CD4-positive, alpha-beta memory T cell (primary cell): ENCODE measurements at regions not wholly inside any gene's neighbourhood (a gene's known extent, or its start where the extent isn't known, plus 50 kb on each side); places are given as distances from the start of the nearest gene placed in this dataset.

Experiments
- CTCF ChIA-PET: fragments of 350-600 bp; sonication (Branson Sonifier 250); formaldehyde crosslinking; loops from one replicate; lab custom pipeline; 2021; ENCODE audit warnings: inconsistent platforms; ENCODE audit not compliant: partially characterized antibody; lab: Charles Lee
- POLR2A ChIA-PET: fragments of 350-600 bp; sonication (Branson Sonifier 250); formaldehyde crosslinking; loops from one replicate; lab custom pipeline; 2021; ENCODE audit not compliant: partially characterized antibody; lab: Charles Lee
- DNase-seq, 5 donors: peaks; one replicate each; pipeline versions ENCODE4 v3.0.0 to v3.0.0-alpha.2; 2020 to 2022; ENCODE audit warnings: mixed read lengths in 1 of 5
- H3K27ac ChIP-seq: one replicate; pipeline ENCODE4 v1.7.0; 2013; ENCODE audit warnings: low read depth, low read length
- H3K27me3 ChIP-seq: 2 replicates; pipeline ENCODE4 v1.7.0; 2013; ENCODE audit warnings: mild to moderate bottlenecking, low read length, moderate library complexity; ENCODE audit not compliant: insufficient read depth
- H3K36me3 ChIP-seq: 2 replicates; pipeline ENCODE4 v1.7.0; 2013; ENCODE audit warnings: mild to moderate bottlenecking, low read length, moderate library complexity; ENCODE audit not compliant: insufficient read depth
- H3K4me1 ChIP-seq: 2 replicates; pipeline ENCODE4 v1.7.0; 2013; ENCODE audit warnings: mild to moderate bottlenecking, low read length, moderate library complexity; ENCODE audit not compliant: insufficient read depth
- H3K4me3 ChIP-seq, 2 donors: one replicate each; pipeline ENCODE4 v1.7.0; 2013; ENCODE audit warnings: low read length in 2 of 2, mild to moderate bottlenecking in 1 of 2
- H3K9me3 ChIP-seq, 2 donors: one replicate each; pipeline ENCODE4 v1.7.0; 2013; ENCODE audit warnings: low read length in 2 of 2, control low read depth in 1 of 2; ENCODE audit not compliant: control insufficient read depth in 1 of 2
- H3K27ac Mint-ChIP-seq, 7 donors: one replicate each; pipeline ENCODE4 v1.8.0; 2020 to 2021; ENCODE audit warnings: mixed read lengths in 7 of 7, mild to moderate bottlenecking in 6 of 7, inconsistent platforms in 3 of 7, moderate library complexity in 3 of 7
- H3K27me3 Mint-ChIP-seq, 2 donors: one replicate each; pipeline ENCODE4 v1.8.0; 2020 to 2021; ENCODE audit warnings: mixed read lengths in 2 of 2
- H3K36me3 Mint-ChIP-seq, 2 donors: one replicate each; pipeline ENCODE4 v1.8.0; 2020 to 2021; ENCODE audit warnings: mixed read lengths in 2 of 2, inconsistent platforms in 1 of 2, mild to moderate bottlenecking in 1 of 2
- H3K4me1 Mint-ChIP-seq, 4 donors: one replicate each; pipeline ENCODE4 v1.8.0; 2020 to 2021; ENCODE audit warnings: mixed read lengths in 4 of 4, mild to moderate bottlenecking in 1 of 4
- H3K4me3 Mint-ChIP-seq, 8 donors: one replicate each; pipeline ENCODE4 v1.8.0; 2020 to 2021; ENCODE audit warnings: mixed read lengths in 8 of 8, mild to moderate bottlenecking in 7 of 8, moderate library complexity in 6 of 8, inconsistent platforms in 3 of 8
- H3K9me3 Mint-ChIP-seq, 8 donors: one replicate each; pipeline ENCODE4 v1.8.0; 2020 to 2021; ENCODE audit warnings: mixed read lengths in 8 of 8, mild to moderate bottlenecking in 5 of 8, inconsistent platforms in 3 of 8, moderate library complexity in 1 of 8
- intact Hi-C: fragments of 100-400 bp; cut with micrococcal nuclease; formaldehyde crosslinking; loops from one replicate; pipeline ENCODE4 v1.15.1; 2023

DNA sequence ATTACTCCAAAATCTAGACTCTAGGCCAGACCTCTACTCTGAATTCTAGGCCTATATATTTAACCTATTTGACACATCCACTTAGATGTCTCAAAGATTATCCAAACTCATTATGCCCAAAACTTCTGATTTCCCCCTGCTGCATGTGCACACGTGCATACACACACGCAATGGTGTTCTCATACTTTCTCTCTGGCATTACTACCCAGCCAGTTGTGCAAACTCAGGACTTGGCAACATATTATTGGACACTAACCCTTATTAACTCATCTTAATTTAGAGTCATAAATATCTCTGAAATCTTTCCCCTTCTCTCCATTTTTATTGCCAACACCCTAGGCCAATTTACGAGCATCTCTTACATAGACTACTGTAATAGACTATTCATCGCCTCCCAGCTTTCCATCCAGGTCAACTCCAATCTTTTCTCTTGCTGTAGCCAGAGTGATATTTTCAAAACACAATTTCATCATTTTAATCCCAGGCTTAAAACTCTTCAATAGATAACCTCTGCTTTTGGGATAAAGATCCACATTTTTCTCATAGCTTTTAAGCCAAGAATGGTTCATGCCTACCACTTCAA lies 141.2 kb upstream of the VLDLR start:
- intact Hi-C loops, result no loop called here
- CTCF ChIA-PET, result no interaction called here
- no peaks in the 10 kb centered on the region for H3K9me3 ChIP-seq
- peaks cover 2 to 10% of the 10 kb centered on the region in 2 donors for H3K27me3 Mint-ChIP-seq
- DNase-seq, result no peak
- H3K9me3 Mint-ChIP-seq, result no peaks in the 10 kb centered on the region
- H3K27ac ChIP-seq, result no peak overlapping the region
- H3K4me3 ChIP-seq, result no peak overlapping the region
- H3K27me3 ChIP-seq, result no peaks in the 10 kb centered on the region
- no peaks in the 10 kb centered on the region for H3K36me3 Mint-ChIP-seq
- no peaks in the 10 kb centered on the region for H3K36me3 ChIP-seq
- H3K27ac Mint-ChIP-seq, result no peak overlapping the region
- no peak overlapping the region for H3K4me3 Mint-ChIP-seq
- H3K4me1 ChIP-seq, result no peaks in the 10 kb centered on the region
- no peaks in the 10 kb centered on the region for H3K4me1 Mint-ChIP-seq
- POLR2A ChIA-PET, result no interaction called here

DNA sequence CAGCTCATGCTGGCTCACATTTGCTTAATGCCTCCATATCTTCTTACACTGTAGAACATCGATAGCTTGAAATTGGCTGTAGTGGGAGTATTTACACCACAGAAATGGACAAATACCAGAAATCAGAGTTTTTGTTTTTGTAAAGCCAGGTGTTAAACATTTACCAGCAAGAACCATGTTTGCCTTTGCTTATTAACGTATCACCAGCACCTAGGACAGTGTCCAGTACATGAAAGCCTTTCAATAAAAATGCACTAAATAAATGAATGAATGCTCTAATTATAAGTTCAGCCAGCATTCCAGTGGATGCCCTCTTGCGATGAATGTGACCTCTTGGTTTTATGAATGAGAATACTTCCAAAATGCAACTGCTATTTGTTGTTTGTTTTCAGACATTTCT lies 140.4 kb upstream of the VLDLR start:
- no peak overlapping the region for H3K27ac Mint-ChIP-seq
- POLR2A ChIA-PET, result no interaction called here
- no peaks in the 10 kb centered on the region for H3K4me1 ChIP-seq
- DNase-seq, result no peak
- H3K9me3 ChIP-seq, result no peaks in the 10 kb centered on the region
- no peaks in the 10 kb centered on the region for H3K27me3 ChIP-seq
- CTCF ChIA-PET, result no interaction called here
- no peaks in the 10 kb centered on the region for H3K36me3 ChIP-seq
- peaks cover 2 to 10% of the 10 kb centered on the region in 2 donors for H3K27me3 Mint-ChIP-seq
- H3K36me3 Mint-ChIP-seq, result no peaks in the 10 kb centered on the region
- H3K9me3 Mint-ChIP-seq, result no peaks in the 10 kb centered on the region
- H3K4me3 Mint-ChIP-seq, result no peak overlapping the region
- intact Hi-C loops, result no loop called here
- H3K4me1 Mint-ChIP-seq, result no peaks in the 10 kb centered on the region
- H3K27ac ChIP-seq, result no peak overlapping the region
- no peak overlapping the region for H3K4me3 ChIP-seq

DNA sequence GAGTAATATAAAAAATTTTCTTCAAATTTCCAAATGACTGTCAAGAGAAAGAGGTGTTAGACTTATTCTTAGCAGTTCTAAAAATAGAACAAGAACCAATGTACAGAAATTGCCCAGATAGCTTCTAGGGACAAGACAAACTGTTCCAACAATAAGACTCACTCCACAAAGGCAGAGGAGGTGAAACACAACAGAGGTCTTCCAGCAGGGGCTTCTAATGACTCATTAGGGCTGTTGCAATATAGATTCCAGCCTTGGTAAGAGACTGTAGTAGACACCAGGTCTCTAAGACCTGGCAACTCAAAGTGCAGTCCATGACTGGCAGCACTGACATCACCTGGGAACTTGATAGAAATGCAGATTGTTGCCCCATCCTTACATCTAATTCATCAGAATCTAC lies 134.6 kb upstream of the VLDLR start:
- no peak overlapping the region for H3K27ac ChIP-seq
- H3K36me3 Mint-ChIP-seq, result no peaks in the 10 kb centered on the region
- no peaks in the 10 kb centered on the region for H3K4me1 ChIP-seq
- no peaks in the 10 kb centered on the region for H3K9me3 ChIP-seq
- H3K27me3 ChIP-seq, result no peaks in the 10 kb centered on the region
- peaks cover 3 to 14% of the 10 kb centered on the region in 2 donors for H3K27me3 Mint-ChIP-seq
- no peak overlapping the region for H3K4me3 Mint-ChIP-seq
- H3K27ac Mint-ChIP-seq, result no peak overlapping the region
- intact Hi-C loops, result no loop called here
- no peaks in the 10 kb centered on the region for H3K36me3 ChIP-seq
- no peak for DNase-seq
- H3K4me1 Mint-ChIP-seq, result no peaks in the 10 kb centered on the region
- H3K9me3 Mint-ChIP-seq, result no peaks in the 10 kb centered on the region
- ChIA-PET CTCF (no interaction called here), POLR2A (no interaction called here)
- no peak overlapping the region for H3K4me3 ChIP-seq

- ChIA-PET CTCF (no interaction called here), POLR2A (no interaction called here)
- no peak for DNase-seq
- H3K27ac ChIP-seq, result no peak overlapping the region
- H3K27ac Mint-ChIP-seq, result no peak overlapping the region
- no peaks in the 10 kb centered on the region for H3K36me3 Mint-ChIP-seq
- H3K9me3 Mint-ChIP-seq, result no peaks in the 10 kb centered on the region
- H3K27me3 ChIP-seq, result no peaks in the 10 kb centered on the region
- no peaks in the 10 kb centered on the region for H3K4me1 Mint-ChIP-seq
- no peaks in the 10 kb centered on the region for H3K36me3 ChIP-seq
- H3K9me3 ChIP-seq, result no peaks in the 10 kb centered on the region
- intact Hi-C loops, result no loop called here
- H3K4me3 ChIP-seq, result no peak overlapping the region
- H3K27me3 Mint-ChIP-seq, result peaks cover 3 to 6% of the 10 kb centered on the region in 2 donors
- no peak overlapping the region for H3K4me3 Mint-ChIP-seq
- no peaks in the 10 kb centered on the region for H3K4me1 ChIP-seq
Measured at GRCh38 chr9:2489838-2490314, 131.7 kb upstream of the VLDLR start.

DNA sequence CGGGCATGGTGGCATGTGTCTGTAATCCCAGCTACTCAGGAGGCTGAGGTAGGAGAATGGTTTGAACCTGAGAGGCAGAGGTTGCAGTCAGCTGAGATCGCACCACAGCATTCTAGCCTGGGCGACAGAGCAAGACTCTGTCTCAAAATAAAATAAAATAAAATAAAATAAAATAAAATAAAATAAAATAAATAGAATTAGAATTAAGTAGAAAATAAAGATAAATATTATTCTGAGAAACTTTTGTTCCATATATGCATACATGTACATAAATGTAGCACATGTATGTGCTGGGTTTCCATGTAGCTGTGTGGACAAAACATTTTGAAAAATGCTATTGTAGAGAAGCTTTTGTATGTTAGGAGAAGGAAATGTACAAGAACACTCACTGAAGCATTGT lies 129.4 kb upstream of the VLDLR start:
- H3K27me3 Mint-ChIP-seq, result peaks cover 3 to 6% of the 10 kb centered on the region in 2 donors
- Histone ChIP-seq H3K27ac (no peak overlapping the region), H3K36me3 (no peaks in the 10 kb centered on the region), H3K4me1 (no peaks in the 10 kb centered on the region), H3K9me3 (no peaks in the 10 kb centered on the region), H3K27me3 (no peaks in the 10 kb centered on the region), H3K4me3 (no peak overlapping the region)
- no peak overlapping the region for H3K27ac Mint-ChIP-seq
- intact Hi-C loops, result no loop called here
- DNase-seq, result no peak
- H3K36me3 Mint-ChIP-seq, result no peaks in the 10 kb centered on the region
- ChIA-PET POLR2A (no interaction called here), CTCF (interaction anchor here (0.6 kb wide), 1 partner anchor 22 kb away, joined by 3 read pairs; no protein-coding TSS in a partner anchor)
- H3K9me3 Mint-ChIP-seq, result no peaks in the 10 kb centered on the region
- H3K4me3 Mint-ChIP-seq, result no peak overlapping the region
- H3K4me1 Mint-ChIP-seq, result no peaks in the 10 kb centered on the region

DNA sequence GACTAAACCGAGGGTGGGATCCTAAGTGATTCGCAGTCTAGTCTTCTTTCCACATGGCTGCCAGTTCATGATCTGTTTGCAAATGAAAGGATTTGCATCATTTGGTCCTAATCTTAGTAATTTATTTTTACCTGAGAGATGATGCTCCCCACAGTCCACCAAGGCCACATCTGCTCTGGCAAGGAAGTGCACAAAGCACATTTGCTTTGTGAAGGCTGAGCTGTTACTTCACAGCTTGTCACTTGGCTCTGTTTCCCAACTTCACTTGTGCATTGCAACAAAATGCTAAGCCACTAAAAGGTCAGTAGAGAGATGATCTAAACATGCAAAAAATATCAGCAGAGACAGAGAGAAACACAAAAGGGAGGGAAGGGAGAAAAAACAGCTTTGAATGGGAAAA lies 128.5 kb upstream of the VLDLR start:
- Histone ChIP-seq H3K4me1 (no peaks in the 10 kb centered on the region), H3K27me3 (no peaks in the 10 kb centered on the region), H3K27ac (no peak overlapping the region), H3K4me3 (no peak overlapping the region), H3K36me3 (no peaks in the 10 kb centered on the region), H3K9me3 (no peaks in the 10 kb centered on the region)
- ChIA-PET CTCF (no interaction called here), POLR2A (no interaction called here)
- no peak overlapping the region for H3K4me3 Mint-ChIP-seq
- peaks cover 0 to 6% of the 10 kb centered on the region in 2 donors for H3K27me3 Mint-ChIP-seq
- H3K36me3 Mint-ChIP-seq, result no peaks in the 10 kb centered on the region
- H3K4me1 Mint-ChIP-seq, result no peaks in the 10 kb centered on the region
- intact Hi-C loops, result no loop called here
- H3K27ac Mint-ChIP-seq, result no peak overlapping the region
- no peak for DNase-seq
- no peaks in the 10 kb centered on the region for H3K9me3 Mint-ChIP-seq

DNA sequence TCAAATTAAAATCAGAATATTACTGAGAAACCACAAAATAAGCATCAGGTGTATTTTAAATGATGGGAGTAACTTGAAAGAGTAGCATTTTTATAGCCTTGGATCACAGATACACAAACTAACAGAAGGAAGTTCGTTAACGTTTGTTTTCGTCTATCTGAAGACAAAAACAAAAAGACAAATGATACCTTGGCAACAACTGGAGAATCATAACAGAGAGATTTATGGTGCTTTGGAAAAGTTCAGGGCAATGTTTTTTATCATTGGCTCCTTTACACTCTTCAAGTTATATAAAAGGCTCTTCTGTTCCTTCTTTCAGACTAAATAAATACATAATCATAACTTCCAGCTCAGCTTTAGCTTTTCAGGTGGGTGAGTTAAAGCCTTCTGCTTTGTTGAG lies 128.1 kb upstream of the VLDLR start:
- no peak overlapping the region for H3K27ac Mint-ChIP-seq
- H3K27ac ChIP-seq, result no peak overlapping the region
- ChIA-PET CTCF (no interaction called here), POLR2A (no interaction called here)
- no peaks in the 10 kb centered on the region for H3K36me3 ChIP-seq
- intact Hi-C loops, result no loop called here
- H3K4me1 Mint-ChIP-seq, result no peaks in the 10 kb centered on the region
- H3K4me3 ChIP-seq, result no peak overlapping the region
- peaks cover 0 to 6% of the 10 kb centered on the region in 2 donors for H3K27me3 Mint-ChIP-seq
- no peaks in the 10 kb centered on the region for H3K36me3 Mint-ChIP-seq
- no peaks in the 10 kb centered on the region for H3K27me3 ChIP-seq
- no peak for DNase-seq
- no peaks in the 10 kb centered on the region for H3K4me1 ChIP-seq
- no peaks in the 10 kb centered on the region for H3K9me3 ChIP-seq
- H3K9me3 Mint-ChIP-seq, result no peaks in the 10 kb centered on the region
- no peak overlapping the region for H3K4me3 Mint-ChIP-seq
